Hepatocyte (in vitro differentiated cells): ENCODE measurements at regions not wholly inside any gene's neighbourhood (a gene's known extent, or its start where the extent isn't known, plus 50 kb on each side); places are given as distances from the start of the nearest gene placed in this dataset.

Source experiments
- CTCF ChIP-seq: fragments of 200-600 bp; sonication (generic); IDR thresholded peaks from 2 replicates; pipeline ENCODE4 v1.5.1; 2016; ENCODE audit warnings: antibody characterized with exemption, mild to moderate bottlenecking; ENCODE audit not compliant: poor library complexity
- EZH2 ChIP-seq: fragments of 200-600 bp; sonication (generic); IDR thresholded peaks from 2 replicates; pipeline ENCODE4 v1.6.1; 2016; ENCODE audit warnings: antibody characterized with exemption, mild to moderate bottlenecking, borderline replicate concordance
- EZH2phosphoT487 ChIP-seq: fragments of 200-600 bp; sonication (generic); IDR thresholded peaks from one replicate; pipeline ENCODE4 v1.6.1; 2018; ENCODE audit warnings: antibody characterized with exemption, mild to moderate bottlenecking, low read depth, moderate library complexity; ENCODE audit not compliant: unreplicated experiment, severe bottlenecking

GRCh38 chr9:107142896-107143603, 140.0 kb upstream of the RAD23B start:
- TF ChIP-seq CTCF (no peak), EZH2 (no peak), EZH2phosphoT487 (no peak)
